HEK293 (cell line): ENCODE measurements at regions not wholly inside any gene's neighbourhood (a gene's known extent, or its start where the extent isn't known, plus 50 kb on each side); places are given as distances from the start of the nearest gene placed in this dataset.

Experiments
- HOXA7 ChIP-seq: sonication (generic); formaldehyde crosslinking; IDR thresholded peaks from 2 replicates; pipeline ENCODE4 v1.8.1; 2022; ENCODE audit warnings: missing genetic modification reagents, borderline replicate concordance
- ZBTB7A ChIP-seq: fragments of 450-650 bp; formaldehyde crosslinking; IDR thresholded peaks from 2 replicates; pipeline ENCODE4 v1.5.1; 2016; ENCODE audit warnings: low read depth, missing biosample characterization, missing genetic modification characterization
- ZNF121 ChIP-seq: fragments of 450-650 bp; formaldehyde crosslinking; IDR thresholded peaks from 2 replicates; pipeline ENCODE4 v1.5.1; 2016; ENCODE audit warnings: missing biosample characterization, missing genetic modification characterization
- ZNF138 ChIP-seq: fragments of 450-650 bp; formaldehyde crosslinking; IDR thresholded peaks from 2 replicates; pipeline ENCODE4 v1.5.1; 2016; ENCODE audit warnings: missing biosample characterization, missing genetic modification characterization, borderline replicate concordance
- ZNF140 ChIP-seq: fragments of 450-650 bp; formaldehyde crosslinking; IDR thresholded peaks from 2 replicates; pipeline ENCODE4 v1.5.1; 2016; ENCODE audit warnings: missing biosample characterization, missing genetic modification characterization
- ZNF629 ChIP-seq: fragments of 450-650 bp; formaldehyde crosslinking; IDR thresholded peaks from 2 replicates; pipeline ENCODE4 v1.5.1; 2017; ENCODE audit warnings: missing biosample characterization, missing genetic modification characterization
- TF ChIP-seq, protein P1 (sequence below): fragments of 450-650 bp; formaldehyde crosslinking; IDR thresholded peaks from 2 replicates; pipeline ENCODE4 v1.5.1; 2016; ENCODE audit warnings: missing biosample characterization, missing genetic modification characterization
- TF ChIP-seq, protein P2 (sequence below): fragments of 450-650 bp; formaldehyde crosslinking; IDR thresholded peaks from 2 replicates; pipeline ENCODE4 v1.5.1; 2016; ENCODE audit warnings: missing biosample characterization, missing genetic modification characterization
- TF ChIP-seq, protein P3 (sequence below): fragments of 450-650 bp; formaldehyde crosslinking; IDR thresholded peaks from 2 replicates; pipeline ENCODE4 v1.5.1; 2016; ENCODE audit warnings: missing biosample characterization, missing genetic modification characterization
- TF ChIP-seq, protein P4 (sequence below): fragments of 450-650 bp; formaldehyde crosslinking; IDR thresholded peaks from 2 replicates; pipeline ENCODE4 v1.5.1; 2016; ENCODE audit warnings: missing biosample characterization, missing genetic modification characterization, borderline replicate concordance
- TF ChIP-seq, protein P5 (sequence below): fragments of 450-650 bp; formaldehyde crosslinking; IDR thresholded peaks from 2 replicates; pipeline ENCODE4 v1.5.1; 2016; ENCODE audit warnings: missing biosample characterization, missing genetic modification characterization

DNA sequence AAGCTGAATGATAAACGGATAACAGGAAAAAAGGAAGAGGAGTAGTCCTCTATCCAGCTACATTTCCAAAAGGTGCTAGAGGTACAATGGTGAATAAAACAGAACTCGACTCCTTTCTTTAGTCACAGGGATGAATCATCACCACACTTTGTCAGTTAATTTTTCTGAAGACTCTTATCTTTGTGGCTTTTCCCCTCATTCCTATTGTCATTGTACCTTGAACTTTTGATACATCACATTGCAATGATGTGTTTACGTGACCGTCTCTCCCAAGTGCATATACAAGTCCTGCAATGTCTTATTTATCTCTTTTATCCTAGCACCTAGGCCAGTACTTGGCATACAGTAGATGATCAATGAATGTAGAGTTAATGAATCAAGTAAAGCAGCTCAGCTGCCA lies 134.7 kb downstream of the LHFPL1 start:
- TF ChIP-seq, protein P1, sequence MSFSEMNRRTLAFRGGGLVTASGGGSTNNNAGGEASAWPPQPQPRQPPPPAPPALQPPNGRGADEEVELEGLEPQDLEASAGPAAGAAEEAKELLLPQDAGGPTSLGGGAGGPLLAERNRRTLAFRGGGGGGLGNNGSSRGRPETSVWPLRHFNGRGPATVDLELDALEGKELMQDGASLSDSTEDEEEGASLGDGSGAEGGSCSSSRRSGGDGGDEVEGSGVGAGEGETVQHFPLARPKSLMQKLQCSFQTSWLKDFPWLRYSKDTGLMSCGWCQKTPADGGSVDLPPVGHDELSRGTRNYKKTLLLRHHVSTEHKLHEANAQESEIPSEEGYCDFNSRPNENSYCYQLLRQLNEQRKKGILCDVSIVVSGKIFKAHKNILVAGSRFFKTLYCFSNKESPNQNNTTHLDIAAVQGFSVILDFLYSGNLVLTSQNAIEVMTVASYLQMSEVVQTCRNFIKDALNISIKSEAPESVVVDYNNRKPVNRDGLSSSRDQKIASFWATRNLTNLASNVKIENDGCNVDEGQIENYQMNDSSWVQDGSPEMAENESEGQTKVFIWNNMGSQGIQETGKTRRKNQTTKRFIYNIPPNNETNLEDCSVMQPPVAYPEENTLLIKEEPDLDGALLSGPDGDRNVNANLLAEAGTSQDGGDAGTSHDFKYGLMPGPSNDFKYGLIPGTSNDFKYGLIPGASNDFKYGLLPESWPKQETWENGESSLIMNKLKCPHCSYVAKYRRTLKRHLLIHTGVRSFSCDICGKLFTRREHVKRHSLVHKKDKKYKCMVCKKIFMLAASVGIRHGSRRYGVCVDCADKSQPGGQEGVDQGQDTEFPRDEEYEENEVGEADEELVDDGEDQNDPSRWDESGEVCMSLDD (tag by site-specific recombination) = no peak
- TF ChIP-seq, protein P2, sequence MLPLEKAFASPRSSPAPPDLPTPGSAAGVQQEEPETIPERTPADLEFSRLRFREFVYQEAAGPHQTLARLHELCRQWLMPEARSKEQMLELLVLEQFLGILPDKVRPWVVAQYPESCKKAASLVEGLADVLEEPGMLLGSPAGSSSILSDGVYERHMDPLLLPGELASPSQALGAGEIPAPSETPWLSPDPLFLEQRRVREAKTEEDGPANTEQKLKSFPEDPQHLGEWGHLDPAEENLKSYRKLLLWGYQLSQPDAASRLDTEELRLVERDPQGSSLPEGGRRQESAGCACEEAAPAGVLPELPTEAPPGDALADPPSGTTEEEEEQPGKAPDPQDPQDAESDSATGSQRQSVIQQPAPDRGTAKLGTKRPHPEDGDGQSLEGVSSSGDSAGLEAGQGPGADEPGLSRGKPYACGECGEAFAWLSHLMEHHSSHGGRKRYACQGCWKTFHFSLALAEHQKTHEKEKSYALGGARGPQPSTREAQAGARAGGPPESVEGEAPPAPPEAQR (tag by site-specific recombination) = no peak
- TF ChIP-seq HOXA7 = no peak
- no peak for TF ChIP-seq ZBTB7A (tag by site-specific recombination)
- no peak for TF ChIP-seq ZNF138
- TF ChIP-seq, protein P3, sequence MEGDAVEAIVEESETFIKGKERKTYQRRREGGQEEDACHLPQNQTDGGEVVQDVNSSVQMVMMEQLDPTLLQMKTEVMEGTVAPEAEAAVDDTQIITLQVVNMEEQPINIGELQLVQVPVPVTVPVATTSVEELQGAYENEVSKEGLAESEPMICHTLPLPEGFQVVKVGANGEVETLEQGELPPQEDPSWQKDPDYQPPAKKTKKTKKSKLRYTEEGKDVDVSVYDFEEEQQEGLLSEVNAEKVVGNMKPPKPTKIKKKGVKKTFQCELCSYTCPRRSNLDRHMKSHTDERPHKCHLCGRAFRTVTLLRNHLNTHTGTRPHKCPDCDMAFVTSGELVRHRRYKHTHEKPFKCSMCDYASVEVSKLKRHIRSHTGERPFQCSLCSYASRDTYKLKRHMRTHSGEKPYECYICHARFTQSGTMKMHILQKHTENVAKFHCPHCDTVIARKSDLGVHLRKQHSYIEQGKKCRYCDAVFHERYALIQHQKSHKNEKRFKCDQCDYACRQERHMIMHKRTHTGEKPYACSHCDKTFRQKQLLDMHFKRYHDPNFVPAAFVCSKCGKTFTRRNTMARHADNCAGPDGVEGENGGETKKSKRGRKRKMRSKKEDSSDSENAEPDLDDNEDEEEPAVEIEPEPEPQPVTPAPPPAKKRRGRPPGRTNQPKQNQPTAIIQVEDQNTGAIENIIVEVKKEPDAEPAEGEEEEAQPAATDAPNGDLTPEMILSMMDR (tag by site-specific recombination) = no peak
- no peak for TF ChIP-seq ZNF629
- no peak for TF ChIP-seq ZNF140 (tag by site-specific recombination)
- TF ChIP-seq, protein P4, sequence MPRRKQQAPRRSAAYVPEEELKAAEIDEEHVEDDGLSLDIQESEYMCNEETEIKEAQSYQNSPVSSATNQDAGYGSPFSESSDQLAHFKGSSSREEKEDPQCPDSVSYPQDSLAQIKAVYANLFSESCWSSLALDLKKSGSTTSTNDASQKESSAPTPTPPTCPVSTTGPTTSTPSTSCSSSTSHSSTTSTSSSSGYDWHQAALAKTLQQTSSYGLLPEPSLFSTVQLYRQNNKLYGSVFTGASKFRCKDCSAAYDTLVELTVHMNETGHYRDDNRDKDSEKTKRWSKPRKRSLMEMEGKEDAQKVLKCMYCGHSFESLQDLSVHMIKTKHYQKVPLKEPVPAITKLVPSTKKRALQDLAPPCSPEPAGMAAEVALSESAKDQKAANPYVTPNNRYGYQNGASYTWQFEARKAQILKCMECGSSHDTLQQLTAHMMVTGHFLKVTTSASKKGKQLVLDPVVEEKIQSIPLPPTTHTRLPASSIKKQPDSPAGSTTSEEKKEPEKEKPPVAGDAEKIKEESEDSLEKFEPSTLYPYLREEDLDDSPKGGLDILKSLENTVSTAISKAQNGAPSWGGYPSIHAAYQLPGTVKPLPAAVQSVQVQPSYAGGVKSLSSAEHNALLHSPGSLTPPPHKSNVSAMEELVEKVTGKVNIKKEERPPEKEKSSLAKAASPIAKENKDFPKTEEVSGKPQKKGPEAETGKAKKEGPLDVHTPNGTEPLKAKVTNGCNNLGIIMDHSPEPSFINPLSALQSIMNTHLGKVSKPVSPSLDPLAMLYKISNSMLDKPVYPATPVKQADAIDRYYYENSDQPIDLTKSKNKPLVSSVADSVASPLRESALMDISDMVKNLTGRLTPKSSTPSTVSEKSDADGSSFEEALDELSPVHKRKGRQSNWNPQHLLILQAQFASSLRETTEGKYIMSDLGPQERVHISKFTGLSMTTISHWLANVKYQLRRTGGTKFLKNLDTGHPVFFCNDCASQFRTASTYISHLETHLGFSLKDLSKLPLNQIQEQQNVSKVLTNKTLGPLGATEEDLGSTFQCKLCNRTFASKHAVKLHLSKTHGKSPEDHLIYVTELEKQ (tag by site-specific recombination) = no peak
- TF ChIP-seq, protein P5, sequence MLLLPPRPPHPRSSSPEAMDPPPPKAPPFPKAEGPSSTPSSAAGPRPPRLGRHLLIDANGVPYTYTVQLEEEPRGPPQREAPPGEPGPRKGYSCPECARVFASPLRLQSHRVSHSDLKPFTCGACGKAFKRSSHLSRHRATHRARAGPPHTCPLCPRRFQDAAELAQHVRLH (tag by site-specific recombination) = no peak
- TF ChIP-seq ZNF121 (tag by site-specific recombination) = no peak
